ENCODE measurements at regions not wholly inside any gene's neighbourhood (a gene's known extent, or its start where the extent isn't known, plus 50 kb on each side); places are given as distances from the start of the nearest gene placed in this dataset.
"Not testable (repeated sequence)": the region's sequence is repeated elsewhere in the genome, so short reads cannot be mapped to it uniquely, and the experiment has no call there.

DNA sequence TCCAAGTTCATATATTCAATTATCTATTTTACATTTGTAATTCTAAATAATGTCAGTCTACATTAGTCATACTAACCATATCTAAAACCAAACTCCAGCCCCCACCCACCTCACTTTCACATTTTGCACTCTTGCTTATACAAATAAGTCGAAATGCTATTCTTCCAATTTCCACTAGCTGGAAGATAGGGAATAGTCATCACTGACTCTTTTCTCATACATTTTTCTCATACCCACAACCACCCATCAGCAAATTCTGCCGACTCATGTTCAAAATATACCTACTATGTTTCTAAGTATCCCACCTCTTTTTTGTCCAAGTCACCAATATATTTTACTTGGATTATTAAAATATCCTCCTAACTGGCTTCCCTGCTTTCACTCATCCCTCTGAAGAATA is 93.2 kb upstream of the DGKB start:
- Histone ChIP-seq H3K9me3 (no peaks in the 10 kb centered on the region), H3K36me3 (no peaks in the 10 kb centered on the region), H3K27me3 (no peaks in the 10 kb centered on the region), H3K4me1 (no peaks in the 10 kb centered on the region), H3K27ac (no peak overlapping the region), H3K4me3 (no peak overlapping the region)
- TF ChIP-seq POLR2A (IDR thresholded peaks at IDR 0.05): no peak
- TF ChIP-seq, protein P1, sequence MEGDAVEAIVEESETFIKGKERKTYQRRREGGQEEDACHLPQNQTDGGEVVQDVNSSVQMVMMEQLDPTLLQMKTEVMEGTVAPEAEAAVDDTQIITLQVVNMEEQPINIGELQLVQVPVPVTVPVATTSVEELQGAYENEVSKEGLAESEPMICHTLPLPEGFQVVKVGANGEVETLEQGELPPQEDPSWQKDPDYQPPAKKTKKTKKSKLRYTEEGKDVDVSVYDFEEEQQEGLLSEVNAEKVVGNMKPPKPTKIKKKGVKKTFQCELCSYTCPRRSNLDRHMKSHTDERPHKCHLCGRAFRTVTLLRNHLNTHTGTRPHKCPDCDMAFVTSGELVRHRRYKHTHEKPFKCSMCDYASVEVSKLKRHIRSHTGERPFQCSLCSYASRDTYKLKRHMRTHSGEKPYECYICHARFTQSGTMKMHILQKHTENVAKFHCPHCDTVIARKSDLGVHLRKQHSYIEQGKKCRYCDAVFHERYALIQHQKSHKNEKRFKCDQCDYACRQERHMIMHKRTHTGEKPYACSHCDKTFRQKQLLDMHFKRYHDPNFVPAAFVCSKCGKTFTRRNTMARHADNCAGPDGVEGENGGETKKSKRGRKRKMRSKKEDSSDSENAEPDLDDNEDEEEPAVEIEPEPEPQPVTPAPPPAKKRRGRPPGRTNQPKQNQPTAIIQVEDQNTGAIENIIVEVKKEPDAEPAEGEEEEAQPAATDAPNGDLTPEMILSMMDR (IDR thresholded peaks at IDR 0.05): no peak
- intact Hi-C loops (cut with DNase I): no loop called here
- 63 to 74% methylated on average over 2 of the region's 2 CpGs for WGBS, 2 donors
- no peak for DNase-seq

DNA sequence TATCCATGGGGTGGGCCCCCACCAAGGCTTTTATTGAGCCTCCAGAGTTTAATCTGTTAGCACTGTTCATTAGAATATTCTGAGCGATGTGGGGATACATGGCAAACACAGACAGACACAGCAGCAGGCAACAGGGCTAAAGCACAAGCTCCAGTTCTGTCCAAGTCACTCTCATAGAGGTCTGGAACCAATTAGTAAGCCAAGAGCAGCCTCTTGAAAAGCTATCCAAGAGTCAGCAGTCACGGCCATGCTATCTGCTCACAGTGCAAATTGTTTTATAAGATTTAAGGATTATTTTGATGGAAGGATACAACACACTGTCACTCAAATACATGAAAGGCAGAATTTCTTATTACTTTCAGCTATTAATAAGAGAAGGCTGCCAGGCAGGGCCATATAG is 86.4 kb upstream of the DGKB start:
- Histone ChIP-seq H3K4me3 (no peak overlapping the region), H3K9me3 (no peaks in the 10 kb centered on the region), H3K27ac (no peak overlapping the region), H3K36me3 (no peaks in the 10 kb centered on the region), H3K27me3 (no peaks in the 10 kb centered on the region), H3K4me1 (no peaks in the 10 kb centered on the region)
- intact Hi-C loops (cut with DNase I): no loop called here
- 58 to 59% methylated on average over 2 of the region's 2 CpGs for WGBS, 2 donors
- TF ChIP-seq, protein P1 (IDR thresholded peaks at IDR 0.05): no peak
- TF ChIP-seq POLR2A (IDR thresholded peaks at IDR 0.05): no peak
- DNase-seq: no peak

DNA sequence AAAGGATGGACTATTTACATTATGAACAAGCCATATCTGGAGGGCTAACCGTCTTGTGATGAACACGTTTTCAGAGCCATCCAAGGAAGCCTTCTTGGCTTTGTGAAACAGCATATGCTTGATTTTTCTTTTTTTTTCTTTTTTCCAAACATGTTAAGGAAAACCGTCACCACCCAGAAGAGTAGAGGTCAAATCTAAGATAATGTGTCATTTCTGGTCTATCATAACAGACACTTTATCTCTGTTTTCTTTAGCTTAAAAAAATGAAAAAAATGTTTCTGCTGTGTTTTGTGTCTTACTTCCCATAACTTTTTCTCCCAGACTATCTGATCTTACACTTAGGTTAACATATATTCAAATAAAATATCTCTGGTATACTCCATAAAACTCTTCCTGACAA is 76.1 kb upstream of the DGKB start:
- H3K4me1 ChIP-seq: no peaks in the 10 kb centered on the region
- H3K9me3 ChIP-seq: no peaks in the 10 kb centered on the region
- TF ChIP-seq, protein P1 (IDR thresholded peaks at IDR 0.05): no peak
- TF ChIP-seq POLR2A (IDR thresholded peaks at IDR 0.05): no peak
- no peaks in the 10 kb centered on the region for H3K27me3 ChIP-seq
- no peak overlapping the region for H3K27ac ChIP-seq
- WGBS, 2 donors: 50 to 66% methylated on average over 3 of the region's 3 CpGs
- no peak overlapping the region for H3K4me3 ChIP-seq
- H3K36me3 ChIP-seq: no peaks in the 10 kb centered on the region
- DNase-seq: no peak
- intact Hi-C loops (cut with DNase I): no loop called here

DNA sequence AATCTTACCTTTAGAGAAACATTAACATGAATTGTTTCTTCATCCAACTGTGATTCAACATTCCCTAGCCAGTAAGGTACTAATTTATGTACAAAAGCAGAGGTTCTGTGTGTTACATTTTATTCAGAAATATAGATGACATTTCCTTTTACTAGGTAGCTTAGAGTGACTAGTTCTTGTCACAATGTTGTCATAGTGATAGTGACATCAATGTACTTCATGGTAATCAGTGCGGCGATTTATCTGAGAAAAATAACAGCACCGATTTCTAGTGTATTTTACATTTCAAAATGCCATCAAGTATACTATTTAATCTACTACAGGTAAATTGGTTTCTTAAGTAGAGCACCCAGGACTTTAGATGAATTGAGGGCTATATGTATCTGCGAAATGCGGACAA is 72.1 kb upstream of the DGKB start:
- H3K36me3 ChIP-seq: no peaks in the 10 kb centered on the region
- no peaks in the 10 kb centered on the region for H3K27me3 ChIP-seq

DNA sequence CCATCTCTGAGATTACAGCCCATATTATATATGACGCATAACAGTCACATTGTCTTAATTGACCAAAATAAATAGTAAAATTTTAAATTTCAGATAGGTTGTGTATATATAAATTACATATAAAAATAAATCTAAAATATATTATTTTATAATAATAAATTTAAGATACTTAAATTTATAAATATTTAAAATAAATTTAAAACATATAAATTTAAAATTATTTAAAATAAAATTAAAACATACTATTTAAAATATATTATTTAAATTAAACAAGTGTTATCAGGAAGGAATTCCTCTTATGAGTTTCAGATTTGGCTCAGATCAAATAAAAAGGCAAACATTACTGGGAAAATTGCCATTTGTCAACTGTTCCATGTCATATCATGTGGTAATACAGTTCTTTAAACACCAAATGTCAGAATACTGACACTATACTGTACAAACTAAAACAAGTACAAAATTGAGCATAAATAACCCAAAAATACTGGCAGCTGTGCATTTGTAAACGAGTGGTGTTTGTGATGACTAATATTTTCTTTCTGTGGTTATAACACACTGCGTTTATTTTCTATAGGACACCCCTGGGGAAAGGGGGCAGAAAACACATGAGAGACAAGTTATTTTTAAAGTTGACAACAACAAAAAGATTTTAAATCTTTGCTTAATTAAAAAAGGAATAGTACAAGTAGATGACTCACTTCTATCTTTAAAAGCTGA is 71.3 kb upstream of the DGKB start:
- Histone ChIP-seq H3K27me3 (no peaks in the 10 kb centered on the region), H3K9me3 (no peaks in the 10 kb centered on the region), H3K4me3 (no peak overlapping the region), H3K27ac (no peak overlapping the region), H3K36me3 (no peaks in the 10 kb centered on the region), H3K4me1 (no peaks in the 10 kb centered on the region)
- TF ChIP-seq, protein P1 (IDR thresholded peaks at IDR 0.05): no peak
- no peak for TF ChIP-seq POLR2A (IDR thresholded peaks at IDR 0.05)
- intact Hi-C loops (cut with DNase I): no loop called here
- DNase-seq: no peak
- WGBS, 2 donors: 41 to 52% methylated on average over 3 of the region's 3 CpGs

More for the DNA sequence above, 72.1 kb upstream of the DGKB start:
- no peaks in the 10 kb centered on the region for H3K4me1 ChIP-seq
- DNase-seq: no peak
- TF ChIP-seq, protein P1 (IDR thresholded peaks at IDR 0.05): no peak
- no peak for TF ChIP-seq POLR2A (IDR thresholded peaks at IDR 0.05)
- H3K4me3 ChIP-seq: no peak overlapping the region
- H3K27ac ChIP-seq: no peak overlapping the region
- H3K9me3 ChIP-seq: no peaks in the 10 kb centered on the region
- 94 to 99% methylated on average over 5 of the region's 5 CpGs for WGBS, 2 donors
- intact Hi-C loops (cut with DNase I): no loop called here

DNA sequence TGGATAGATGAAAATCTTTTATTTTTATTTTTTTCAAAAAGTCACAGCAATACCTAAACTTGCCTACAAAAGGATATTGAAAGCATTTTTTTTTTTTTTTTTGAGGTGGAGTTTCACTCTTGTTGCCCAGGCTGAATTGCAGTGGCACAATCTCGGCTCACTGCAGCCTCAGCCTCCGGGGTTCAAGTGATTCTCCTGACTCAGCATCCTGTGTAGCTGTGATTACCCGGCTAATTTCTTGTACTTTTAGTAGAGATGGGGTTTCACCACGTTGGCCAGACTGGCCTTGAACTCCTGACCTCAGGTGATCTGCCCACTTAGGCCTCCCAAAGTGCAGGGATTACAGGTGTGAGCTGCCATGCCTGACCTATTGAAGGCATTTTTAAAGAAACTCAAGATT is 69.1 kb upstream of the DGKB start:
- H3K36me3 ChIP-seq; H3K27ac ChIP-seq; H3K4me1 ChIP-seq; H3K4me3 ChIP-seq; H3K9me3 ChIP-seq; intact Hi-C loops (cut with DNase I); DNase-seq; H3K27me3 ChIP-seq: not testable (repeated sequence)
- WGBS, 2 donors: 45 to 50% methylated on average over 4 of the region's 4 CpGs

DNA sequence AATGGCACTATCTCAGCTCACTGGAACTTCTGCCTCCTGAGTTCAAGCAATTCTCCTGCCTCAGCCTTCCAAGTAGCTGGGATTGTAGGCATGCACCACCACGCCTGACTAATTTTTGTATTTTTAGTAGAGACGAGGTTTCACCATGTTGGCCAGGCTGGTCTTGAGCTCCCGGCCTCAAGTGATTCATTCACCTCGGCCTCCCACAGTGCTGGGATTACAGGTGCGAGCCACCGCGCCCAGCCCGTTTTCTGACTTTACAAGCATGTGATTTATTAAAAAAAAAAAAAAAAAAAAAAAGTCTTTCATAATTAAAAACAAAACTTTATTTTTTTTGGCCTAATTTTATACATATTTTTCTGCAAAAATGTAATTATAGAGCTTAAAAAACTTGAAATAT is 64.8 kb upstream of the DGKB start:
- H3K27me3 ChIP-seq; H3K9me3 ChIP-seq; H3K4me1 ChIP-seq; H3K36me3 ChIP-seq; DNase-seq; H3K4me3 ChIP-seq; intact Hi-C loops (cut with DNase I); H3K27ac ChIP-seq: not testable (repeated sequence)
- WGBS, 2 donors: 77 to 81% methylated on average over 8 of the region's 8 CpGs
